IPS DF 4.7 (cell line): ENCODE measurements at regions not wholly inside any gene's neighbourhood (a gene's known extent, or its start where the extent isn't known, plus 50 kb on each side); places are given as distances from the start of the nearest gene placed in this dataset.

Experiments used
- DNase-seq: peaks from one replicate; pipeline ENCODE4 v3.0.0-alpha.2; 2013; ENCODE audit warnings: low spot score; ENCODE audit errors: extremely low read depth

DNA sequence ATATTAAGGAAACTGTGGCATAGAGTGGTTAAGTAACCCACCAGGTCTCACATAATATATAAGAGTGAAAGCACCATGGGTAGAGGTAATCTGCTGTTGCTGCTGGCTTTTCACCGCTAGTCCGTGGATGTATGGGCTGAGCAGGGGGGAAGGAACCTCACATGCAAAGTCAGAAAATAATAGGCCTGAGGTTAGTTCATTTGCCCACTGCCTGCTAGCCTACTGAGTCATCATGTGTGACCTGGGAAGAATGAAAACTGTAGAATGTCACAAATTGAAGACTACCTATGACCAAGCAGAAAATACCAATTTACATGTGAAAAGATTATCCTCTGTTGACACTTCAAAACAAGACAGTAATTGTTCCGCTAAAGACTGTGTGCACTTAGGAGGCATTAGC is 560.1 kb upstream of the FAT3 start:
- DNase-seq: no peak

GRCh38 chr11:91660036-91660435 is 564.6 kb upstream of the FAT3 start:
- DNase-seq: no peak

DNA sequence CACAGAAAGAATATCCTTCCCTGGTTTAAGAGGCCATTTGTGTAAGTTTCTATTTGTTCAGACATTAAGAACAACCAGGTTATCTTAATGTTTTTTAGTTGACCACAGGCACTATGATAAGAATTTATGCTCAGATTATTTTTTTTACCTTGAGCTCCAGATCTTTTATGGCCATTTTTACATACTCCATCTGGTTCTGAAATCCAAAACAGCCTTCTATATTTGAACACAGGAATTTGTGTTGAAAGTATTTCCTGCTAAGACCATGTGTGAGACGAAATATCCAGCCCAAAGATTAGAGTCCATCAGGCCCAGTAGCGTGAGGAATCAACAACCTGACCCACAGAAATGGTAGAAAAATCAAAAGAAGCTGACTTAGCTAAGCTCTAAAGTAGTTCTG is 569.9 kb upstream of the FAT3 start:
- no peak for DNase-seq

- DNase-seq: no peak
These were observed 571.4 kb upstream of the FAT3 start for GRCh38 chr11:91653079-91653754.

DNA sequence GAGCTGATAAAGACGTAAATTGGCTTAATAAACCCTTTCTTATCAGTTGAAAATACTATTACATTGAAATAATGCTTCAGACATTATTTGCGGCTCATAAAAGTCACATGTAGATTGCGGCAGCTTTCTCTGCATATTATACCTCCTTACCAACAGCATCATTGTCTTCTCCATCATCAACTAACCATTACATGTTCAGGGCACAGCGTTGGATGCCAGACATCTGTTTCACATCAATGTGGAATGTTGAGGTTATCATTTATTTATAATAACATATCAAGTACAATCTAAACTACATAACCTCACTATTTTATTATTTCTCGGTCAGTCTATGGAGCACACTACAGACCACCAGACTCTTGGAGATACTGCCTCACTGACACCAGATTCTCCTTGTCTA is 573.8 kb upstream of the FAT3 start:
- no peak for DNase-seq

- DNase-seq: no peak
These were observed 583.5 kb upstream of the FAT3 start for GRCh38 chr11:91641153-91641552.

DNA sequence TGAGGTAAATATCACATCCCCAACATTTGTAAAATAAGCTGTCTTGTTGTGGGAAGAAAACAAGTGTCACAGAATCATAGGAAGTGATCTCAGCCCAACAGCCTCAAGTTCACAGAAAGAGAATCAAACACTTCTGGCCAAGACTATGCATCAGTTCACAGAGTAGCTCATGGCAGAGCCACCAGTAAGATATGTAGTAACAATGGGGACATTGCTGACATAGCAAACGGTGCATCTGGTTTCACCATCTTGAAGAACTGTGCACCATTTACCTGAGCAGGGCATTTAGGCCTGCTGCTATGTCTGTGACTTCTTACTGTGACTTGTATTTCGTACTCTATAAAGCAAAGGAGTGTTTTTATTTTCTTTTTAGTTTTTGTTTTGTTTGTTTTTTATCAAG is 585.3 kb upstream of the FAT3 start:
- DNase-seq: no peak

DNA sequence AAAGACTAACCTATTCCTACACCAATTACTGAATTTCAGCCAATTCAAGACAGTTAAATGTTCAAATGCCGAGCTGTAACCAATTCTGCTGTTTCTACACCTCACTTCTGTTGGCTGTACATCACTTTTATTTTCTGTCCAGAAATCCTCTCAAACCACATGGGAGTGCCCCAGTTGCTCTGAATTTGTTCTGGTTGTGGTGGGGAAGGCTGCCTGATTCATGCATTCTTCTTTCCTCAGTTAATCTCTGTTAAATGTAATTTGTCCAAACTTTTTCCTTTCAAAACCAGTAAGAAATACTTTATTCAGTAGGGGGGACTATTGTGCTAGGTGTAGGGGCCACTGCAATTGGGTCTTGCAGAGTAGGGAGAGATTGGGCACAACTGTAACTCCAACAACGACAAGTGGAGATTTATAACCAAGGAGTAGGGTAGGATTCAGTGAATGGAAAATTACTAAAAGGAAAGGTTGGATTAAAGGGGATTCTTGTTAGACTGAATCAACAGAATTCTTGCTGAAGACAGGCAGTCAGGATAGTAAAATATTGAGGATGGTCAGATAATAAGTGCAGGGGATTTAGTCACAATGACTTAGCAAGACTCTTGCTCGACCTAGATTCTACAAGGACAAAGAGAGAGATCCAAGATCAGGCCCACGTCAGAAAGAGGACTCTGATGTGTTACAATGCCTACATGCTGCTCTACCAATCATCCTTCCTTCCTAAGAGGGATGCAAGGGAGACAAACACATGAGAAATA is 593.5 kb upstream of the FAT3 start:
- DNase-seq: no peak

DNA sequence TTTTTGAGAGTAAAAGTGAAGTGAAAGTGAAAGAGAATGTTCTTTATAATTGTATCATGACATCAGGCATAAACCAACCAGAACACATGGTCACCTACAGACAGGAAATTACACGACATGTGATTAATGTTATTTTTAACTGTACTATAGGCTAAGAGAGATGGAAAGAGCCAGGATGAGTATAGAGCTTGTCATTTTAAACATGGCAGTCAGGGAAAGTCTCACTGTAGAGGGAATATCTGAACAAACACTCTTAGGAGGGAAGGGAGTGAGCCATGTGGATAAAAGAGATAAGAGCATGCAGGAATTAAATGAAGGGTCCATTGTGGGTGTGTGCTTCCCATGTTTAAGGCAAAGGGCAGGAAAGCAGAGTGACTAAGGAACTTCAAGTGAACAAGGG is 599.1 kb upstream of the FAT3 start:
- DNase-seq: no peak

DNA sequence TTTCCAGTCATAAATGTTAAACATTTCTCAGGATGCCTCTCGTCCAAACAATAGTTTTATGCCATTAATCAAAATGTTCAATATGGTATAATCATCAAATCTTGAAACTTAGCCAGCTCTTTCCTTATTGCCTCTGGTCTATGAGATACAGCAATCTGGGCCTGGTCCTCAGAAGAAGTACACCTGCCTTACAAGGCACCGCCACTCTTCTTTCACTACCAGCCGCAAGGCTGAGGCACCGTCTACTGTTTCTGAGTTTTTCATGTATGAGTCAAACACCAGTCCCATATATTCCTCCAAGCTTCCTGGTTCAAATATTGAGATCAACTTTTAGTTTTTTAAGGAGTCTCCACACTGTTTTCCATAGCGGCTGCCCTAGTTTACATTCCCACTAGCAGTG is 600.6 kb upstream of the FAT3 start:
- no peak for DNase-seq

DNA sequence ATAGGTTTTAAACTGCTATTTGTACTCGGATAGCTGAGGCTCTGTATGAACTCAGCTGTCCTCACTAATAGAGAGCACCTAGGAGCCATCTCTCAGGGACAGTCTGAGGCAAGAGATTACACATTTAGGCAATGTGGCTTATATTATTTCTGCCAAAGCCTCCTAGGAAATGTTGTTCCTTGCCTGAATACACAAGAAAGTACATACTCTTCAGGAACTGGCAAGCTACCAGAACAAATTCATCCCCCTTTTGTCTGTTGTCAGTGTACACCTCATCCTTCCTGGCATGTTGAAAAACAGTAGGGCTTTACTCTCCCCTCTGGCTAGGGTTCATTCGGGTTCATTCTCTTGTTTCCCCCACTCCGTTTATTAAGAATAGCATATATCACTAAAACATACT is 615.9 kb upstream of the FAT3 start:
- no peak for DNase-seq

DNA sequence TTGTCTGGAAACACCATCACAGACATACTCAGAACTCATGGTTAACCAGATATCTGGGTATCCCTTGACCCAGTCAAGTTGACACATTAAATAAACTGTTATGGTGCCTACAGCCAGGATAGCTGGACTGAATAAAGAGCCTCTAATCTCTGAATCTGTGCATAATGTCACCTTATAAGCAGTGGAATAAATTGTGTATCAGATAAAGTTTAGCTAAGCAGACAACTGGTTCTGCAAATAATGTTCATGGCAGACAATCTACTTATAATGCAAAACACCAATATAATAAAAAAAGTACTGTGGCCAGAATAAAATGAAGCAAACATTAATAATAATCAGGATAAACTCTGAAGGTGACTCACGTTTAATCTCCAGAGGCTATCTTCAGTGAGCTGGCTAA is 628.5 kb upstream of the FAT3 start:
- DNase-seq: no peak

DNA sequence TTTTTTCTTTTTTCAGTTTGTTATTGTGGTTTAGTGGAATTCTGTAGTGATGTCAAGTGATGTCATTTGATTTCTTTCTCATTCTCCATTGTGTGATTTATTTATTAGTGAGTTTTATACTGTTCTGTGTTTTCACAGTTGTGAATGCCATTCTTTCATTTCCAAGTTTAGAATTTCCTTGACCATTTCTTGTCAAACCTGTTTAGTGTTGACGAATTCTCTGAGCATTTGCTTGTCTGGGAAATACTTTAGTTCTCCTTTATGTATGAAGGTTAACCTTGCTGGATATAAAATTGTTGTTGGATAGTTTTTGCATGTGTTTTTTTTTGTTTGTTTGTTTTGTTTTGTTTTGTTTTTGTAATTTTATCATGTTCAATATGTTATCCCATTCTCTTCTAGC is 633.6 kb upstream of the FAT3 start:
- no peak for DNase-seq

DNA sequence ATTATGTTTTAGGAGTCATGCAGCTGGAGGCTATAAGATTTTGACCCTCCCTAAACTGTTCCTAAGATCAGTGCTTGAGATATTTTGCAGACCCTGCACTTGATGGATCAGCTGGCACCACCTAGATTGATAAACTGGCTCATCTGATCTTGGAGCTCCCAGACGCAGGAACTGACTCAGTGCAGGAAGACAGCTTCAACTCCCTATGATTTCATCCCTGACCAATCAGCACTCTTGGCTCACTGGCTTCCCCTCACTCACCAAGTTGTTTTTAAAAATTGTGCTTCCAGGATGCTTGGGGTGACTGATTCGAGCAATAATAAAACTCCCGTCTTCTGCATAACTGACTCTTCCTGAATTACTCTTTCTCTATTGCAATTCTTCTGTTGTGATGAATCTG is 637.5 kb upstream of the FAT3 start:
- DNase-seq: no peak

GRCh38 chr11:91585035-91585801 is 639.4 kb upstream of the FAT3 start:
- no peak for DNase-seq

- no peak for DNase-seq
These were observed 661.4 kb upstream of the FAT3 start for GRCh38 chr11:91563176-91563575.

DNA sequence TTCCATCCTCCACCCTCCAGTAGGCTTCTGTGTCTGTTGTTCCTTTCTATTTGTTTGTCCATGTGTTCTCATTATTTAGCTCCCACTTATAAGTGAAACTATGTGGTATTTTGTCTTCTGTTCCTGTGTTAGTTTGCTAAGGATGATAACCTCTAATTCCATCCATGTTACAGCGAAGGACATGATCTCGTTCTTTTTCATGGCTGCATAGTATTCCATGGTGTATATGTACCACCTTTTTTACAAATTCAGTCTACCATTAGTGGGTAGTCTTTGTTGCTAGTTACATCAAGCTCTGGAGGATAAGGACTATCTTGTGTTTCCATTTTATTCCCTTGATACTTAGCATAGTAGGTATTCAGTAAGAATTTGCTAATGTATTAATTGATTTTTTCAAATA is 664.2 kb upstream of the FAT3 start:
- no peak for DNase-seq

GRCh38 chr11:91538065-91538464 is 686.6 kb upstream of the FAT3 start:
- DNase-seq: no peak

DNA sequence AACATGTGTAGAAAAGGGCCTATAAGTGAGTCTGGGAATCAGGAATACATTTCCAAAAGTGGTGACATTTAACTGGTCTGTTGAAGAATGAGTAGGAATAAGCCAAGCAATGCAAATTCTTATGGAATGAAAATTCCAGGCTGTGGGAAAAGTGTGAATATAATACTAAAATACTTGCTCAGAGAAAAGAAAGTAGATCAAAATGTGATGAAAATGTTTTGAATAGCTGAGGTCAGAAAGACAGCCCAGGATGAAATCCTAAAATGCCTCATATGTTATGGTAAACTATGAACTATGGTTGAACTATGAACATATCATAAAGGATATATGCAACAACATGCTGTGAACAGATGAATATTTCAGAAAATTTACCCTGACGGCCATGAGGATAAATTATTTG is 688.3 kb upstream of the FAT3 start:
- no peak for DNase-seq

DNA sequence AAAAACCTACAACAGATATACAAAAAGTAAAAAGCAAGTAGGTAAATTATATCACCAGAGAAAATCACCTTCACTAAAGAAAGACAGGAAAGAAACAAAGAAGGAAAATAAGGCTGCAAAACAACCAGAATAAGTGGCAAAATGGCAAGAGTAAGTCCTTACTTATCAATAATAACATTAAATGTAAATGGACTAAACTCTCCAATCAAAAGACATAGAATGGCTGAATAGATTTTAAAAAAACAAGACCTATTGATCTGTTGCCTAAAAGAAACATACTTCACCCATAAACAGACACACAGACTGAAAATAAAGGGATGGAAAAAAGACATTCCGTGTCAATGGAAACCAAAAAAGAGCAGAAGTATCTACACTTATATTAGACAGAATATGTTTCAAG is 695.7 kb upstream of the FAT3 start:
- no peak for DNase-seq

DNA sequence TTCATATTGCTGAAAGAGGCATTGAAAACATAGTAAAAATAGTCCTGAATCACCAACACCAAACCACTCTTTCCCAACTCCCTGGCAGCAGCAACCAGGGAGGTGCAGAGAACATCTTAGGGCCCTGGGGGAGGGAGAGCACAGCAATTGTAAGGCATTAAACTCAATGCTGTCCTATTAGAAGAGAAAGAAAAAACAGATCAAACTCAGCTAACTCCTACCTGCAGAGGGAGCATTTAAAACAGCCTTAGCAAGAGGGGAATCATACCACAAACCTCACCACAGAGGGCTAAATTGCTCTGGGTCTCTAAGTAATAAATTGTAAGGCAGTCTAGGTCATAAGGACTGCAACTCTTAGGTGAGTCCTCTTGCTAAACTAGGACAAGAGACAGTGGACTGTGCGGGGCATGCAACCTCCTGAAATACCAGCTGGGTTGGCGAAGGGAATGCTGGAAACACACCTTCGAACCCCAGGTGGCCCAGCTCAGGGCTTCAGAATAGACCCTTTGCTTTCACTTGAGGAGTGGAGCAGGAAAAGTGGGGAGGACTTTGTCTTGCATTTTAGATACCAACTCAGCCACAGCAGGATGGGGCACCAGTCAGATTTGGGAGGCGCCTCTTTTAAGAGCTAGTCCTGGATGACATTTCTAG is 697.1 kb upstream of the FAT3 start:
- no peak for DNase-seq

DNA sequence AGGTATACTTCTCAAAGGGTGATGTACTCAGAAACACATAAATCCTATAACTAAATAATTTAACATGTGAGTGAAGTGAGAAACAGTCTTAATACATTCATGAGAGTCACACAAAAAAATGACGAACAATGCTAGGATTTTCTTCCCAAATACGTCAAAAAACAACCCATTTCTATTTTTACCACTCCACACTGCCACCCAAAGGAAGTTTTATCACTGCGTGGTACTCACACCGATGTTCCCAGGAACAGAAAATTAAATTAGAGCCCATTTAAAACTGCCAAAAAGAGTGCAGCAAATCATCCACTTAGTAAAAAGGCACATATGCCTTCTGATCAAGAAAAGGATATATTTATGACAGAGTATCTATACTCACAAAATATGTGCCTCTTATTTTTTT is 710.9 kb upstream of the FAT3 start:
- DNase-seq: no peak
